K562 (cell line): ENCODE measurements at regions not wholly inside any gene's neighbourhood (a gene's known extent, or its start where the extent isn't known, plus 50 kb on each side); places are given as distances from the start of the nearest gene placed in this dataset.

Experiments
- BCLAF1 ChIP-seq, 2 experiments: fragments of 450-650 bp in 1 of 2; IDR thresholded peaks; 2 replicates each; pipeline ENCODE4 v1.6.1; 2011 to 2017; ENCODE audit warnings: low read depth in 2 of 2, antibody characterized with exemption in 1 of 2, borderline replicate concordance in 1 of 2, low read length in 1 of 2, mild to moderate bottlenecking in 1 of 2, mixed read lengths in 1 of 2; ENCODE audit not compliant: control insufficient read depth in 1 of 2
- CTCF ChIP-seq, 3 experiments: IDR thresholded peaks in 2 of 3; conservative IDR thresholded peaks in 1 of 3; 2 replicates each; pipeline ENCODE4 v1.5.1; 2011 to 2012; ENCODE audit warnings: low read length in 3 of 3, mild to moderate bottlenecking in 3 of 3, control low read depth in 2 of 3, improper control_type of control experiment in 1 of 3, inconsistent platforms in 1 of 3, low read depth in 1 of 3, mixed read lengths in 1 of 3, moderate library complexity in 1 of 3; ENCODE audit not compliant: insufficient read depth in 2 of 3
- EP300 ChIP-seq: IDR thresholded peaks from 2 replicates; pipeline ENCODE4 v1.6.1; 2012; ENCODE audit warnings: low read length, improper control_type of control experiment
- FOXJ3 ChIP-seq: sonication (generic); formaldehyde crosslinking; IDR thresholded peaks from 2 replicates; pipeline ENCODE4 v1.4.0; 2020; ENCODE audit warnings: mild to moderate bottlenecking, missing genetic modification reagents
- HDAC8 ChIP-seq: fragments of 450-650 bp; IDR thresholded peaks from 2 replicates; pipeline ENCODE4 v1.6.1; 2016; ENCODE audit warnings: mild to moderate bottlenecking, missing genetic modification characterization, moderate library complexity, missing compliant biosample characterization
- POLR2A ChIP-seq: fragments of 450-650 bp; conservative IDR thresholded peaks from 2 replicates; pipeline ENCODE4 v1.6.1; 2016
- SMAD3 ChIP-seq: fragments of 450-650 bp; formaldehyde crosslinking; conservative IDR thresholded peaks from 2 replicates; pipeline ENCODE4 v1.4.0; 2020; ENCODE audit warnings: mild to moderate bottlenecking
- ZBTB33 ChIP-seq: sonication (generic); formaldehyde crosslinking; IDR thresholded peaks from 2 replicates; pipeline ENCODE4 v1.8.1; 2023; ENCODE audit warnings: mild to moderate bottlenecking, missing genetic modification reagents
- ZNF436 ChIP-seq: fragments of 250-450, 450-650 bp; sonication (Bioruptor Pico); formaldehyde crosslinking; IDR thresholded peaks from 2 replicates; pipeline ENCODE4 v1.7.0; 2020; ENCODE audit warnings: mild to moderate bottlenecking
- ZNF644 ChIP-seq: fragments of 200-800 bp; sonication (Bioruptor generic); IDR thresholded peaks from 2 replicates; pipeline ENCODE4 v1.6.1; 2016; ENCODE audit warnings: low read depth, missing genetic modification characterization, missing compliant biosample characterization
- TF ChIP-seq, protein P1 (sequence below): IDR thresholded peaks from 3 replicates; pipeline ENCODE4 v1.6.1; 2011; ENCODE audit warnings: borderline replicate concordance, mild to moderate bottlenecking, moderate library complexity; ENCODE audit not compliant: insufficient read length; ENCODE audit errors: extremely low read depth
- TF ChIP-seq, protein P2 (sequence below): fragments of 250-450 bp; sonication (Bioruptor Pico); IDR thresholded peaks from 2 replicates; pipeline ENCODE4 v1.5.1; 2021; ENCODE audit warnings: mild to moderate bottlenecking
- TF ChIP-seq, protein P3 (sequence below): sonication (generic); formaldehyde crosslinking; IDR thresholded peaks from 2 replicates; pipeline ENCODE4 v1.8.0; 2022; ENCODE audit warnings: mild to moderate bottlenecking, missing genetic modification reagents

DNA sequence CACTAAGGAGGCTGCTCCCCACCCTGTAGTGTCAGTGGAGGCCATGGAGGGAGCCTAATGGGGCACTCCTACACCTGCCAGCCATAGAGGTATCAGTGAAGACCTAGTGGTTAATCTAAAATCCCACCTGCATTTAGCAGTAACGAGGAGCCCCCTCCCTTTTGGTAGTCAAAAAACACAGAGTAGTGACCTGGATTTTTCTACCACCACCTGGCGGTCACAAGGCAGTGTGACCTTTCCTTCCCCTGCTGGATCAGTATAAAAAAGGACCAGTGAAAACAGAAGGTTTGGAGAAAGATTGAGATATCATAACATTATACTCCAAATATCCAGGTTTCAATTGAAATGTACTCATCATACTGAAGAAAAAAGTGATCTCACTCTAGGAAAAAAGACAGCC is 241.2 kb downstream of the PYDC2 start:
- TF ChIP-seq SMAD3 (CRISPR knock-in tag), result no peak
- TF ChIP-seq, protein P1, sequence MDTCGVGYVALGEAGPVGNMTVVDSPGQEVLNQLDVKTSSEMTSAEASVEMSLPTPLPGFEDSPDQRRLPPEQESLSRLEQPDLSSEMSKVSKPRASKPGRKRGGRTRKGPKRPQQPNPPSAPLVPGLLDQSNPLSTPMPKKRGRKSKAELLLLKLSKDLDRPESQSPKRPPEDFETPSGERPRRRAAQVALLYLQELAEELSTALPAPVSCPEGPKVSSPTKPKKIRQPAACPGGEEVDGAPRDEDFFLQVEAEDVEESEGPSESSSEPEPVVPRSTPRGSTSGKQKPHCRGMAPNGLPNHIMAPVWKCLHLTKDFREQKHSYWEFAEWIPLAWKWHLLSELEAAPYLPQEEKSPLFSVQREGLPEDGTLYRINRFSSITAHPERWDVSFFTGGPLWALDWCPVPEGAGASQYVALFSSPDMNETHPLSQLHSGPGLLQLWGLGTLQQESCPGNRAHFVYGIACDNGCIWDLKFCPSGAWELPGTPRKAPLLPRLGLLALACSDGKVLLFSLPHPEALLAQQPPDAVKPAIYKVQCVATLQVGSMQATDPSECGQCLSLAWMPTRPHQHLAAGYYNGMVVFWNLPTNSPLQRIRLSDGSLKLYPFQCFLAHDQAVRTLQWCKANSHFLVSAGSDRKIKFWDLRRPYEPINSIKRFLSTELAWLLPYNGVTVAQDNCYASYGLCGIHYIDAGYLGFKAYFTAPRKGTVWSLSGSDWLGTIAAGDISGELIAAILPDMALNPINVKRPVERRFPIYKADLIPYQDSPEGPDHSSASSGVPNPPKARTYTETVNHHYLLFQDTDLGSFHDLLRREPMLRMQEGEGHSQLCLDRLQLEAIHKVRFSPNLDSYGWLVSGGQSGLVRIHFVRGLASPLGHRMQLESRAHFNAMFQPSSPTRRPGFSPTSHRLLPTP, result no peak
- no peak for TF ChIP-seq CTCF (IDR thresholded peaks at IDR 0.05 in 2 of 3, conservative IDR thresholded peaks at IDR 0.05 in 1 of 3; ENCODE audit: insufficient read depth in 2 of 3, low read depth in 1 of 3, low read length in 3 of 3)
- TF ChIP-seq, protein P2, sequence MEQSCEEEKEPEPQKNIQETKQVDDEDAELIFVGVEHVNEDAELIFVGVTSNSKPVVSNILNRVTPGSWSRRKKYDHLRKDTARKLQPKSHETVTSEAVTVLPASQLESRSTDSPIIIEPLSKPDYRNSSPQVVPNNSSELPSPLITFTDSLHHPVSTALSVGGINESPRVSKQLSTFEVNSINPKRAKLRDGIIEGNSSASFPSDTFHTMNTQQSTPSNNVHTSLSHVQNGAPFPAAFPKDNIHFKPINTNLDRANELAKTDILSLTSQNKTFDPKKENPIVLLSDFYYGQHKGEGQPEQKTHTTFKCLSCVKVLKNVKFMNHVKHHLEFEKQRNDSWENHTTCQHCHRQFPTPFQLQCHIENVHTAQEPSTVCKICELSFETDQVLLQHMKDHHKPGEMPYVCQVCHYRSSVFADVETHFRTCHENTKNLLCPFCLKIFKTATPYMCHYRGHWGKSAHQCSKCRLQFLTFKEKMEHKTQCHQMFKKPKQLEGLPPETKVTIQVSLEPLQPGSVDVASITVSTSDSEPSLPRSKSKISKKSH (CRISPR knock-in tag), result no peak
- TF ChIP-seq ZNF644 (tag), result no peak
- no peak for TF ChIP-seq EP300
- no peak for TF ChIP-seq ZNF436 (CRISPR knock-in tag)
- no peak for TF ChIP-seq ZBTB33
- TF ChIP-seq, protein P3, sequence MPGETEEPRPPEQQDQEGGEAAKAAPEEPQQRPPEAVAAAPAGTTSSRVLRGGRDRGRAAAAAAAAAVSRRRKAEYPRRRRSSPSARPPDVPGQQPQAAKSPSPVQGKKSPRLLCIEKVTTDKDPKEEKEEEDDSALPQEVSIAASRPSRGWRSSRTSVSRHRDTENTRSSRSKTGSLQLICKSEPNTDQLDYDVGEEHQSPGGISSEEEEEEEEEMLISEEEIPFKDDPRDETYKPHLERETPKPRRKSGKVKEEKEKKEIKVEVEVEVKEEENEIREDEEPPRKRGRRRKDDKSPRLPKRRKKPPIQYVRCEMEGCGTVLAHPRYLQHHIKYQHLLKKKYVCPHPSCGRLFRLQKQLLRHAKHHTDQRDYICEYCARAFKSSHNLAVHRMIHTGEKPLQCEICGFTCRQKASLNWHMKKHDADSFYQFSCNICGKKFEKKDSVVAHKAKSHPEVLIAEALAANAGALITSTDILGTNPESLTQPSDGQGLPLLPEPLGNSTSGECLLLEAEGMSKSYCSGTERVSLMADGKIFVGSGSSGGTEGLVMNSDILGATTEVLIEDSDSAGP, result no peak
- no peak for TF ChIP-seq HDAC8 (tag)
- no peak for TF ChIP-seq BCLAF1 (IDR thresholded peaks at IDR 0.05; ENCODE audit: borderline replicate concordance in 1 of 2, control insufficient read depth in 1 of 2, low read depth in 2 of 2, low read length in 1 of 2)
- no peak for TF ChIP-seq FOXJ3 (CRISPR knock-in tag)
- no peak for TF ChIP-seq POLR2A
